G401 (cell line): ENCODE measurements at regions not wholly inside any gene's neighbourhood (a gene's known extent, or its start where the extent isn't known, plus 50 kb on each side); places are given as distances from the start of the nearest gene placed in this dataset.

ENCODE experiments used
- DNase-seq: peaks from one replicate; pipeline ENCODE4 v3.0.0-alpha.2; 2015; ENCODE audit warnings: low spot score
- in situ Hi-C: cut with HindIII; loops from 2 replicates; pipeline ENCODE4 v1.10.0; 2016; ENCODE audit warnings: low sequenced_read_pairs, mixed read lengths

DNA sequence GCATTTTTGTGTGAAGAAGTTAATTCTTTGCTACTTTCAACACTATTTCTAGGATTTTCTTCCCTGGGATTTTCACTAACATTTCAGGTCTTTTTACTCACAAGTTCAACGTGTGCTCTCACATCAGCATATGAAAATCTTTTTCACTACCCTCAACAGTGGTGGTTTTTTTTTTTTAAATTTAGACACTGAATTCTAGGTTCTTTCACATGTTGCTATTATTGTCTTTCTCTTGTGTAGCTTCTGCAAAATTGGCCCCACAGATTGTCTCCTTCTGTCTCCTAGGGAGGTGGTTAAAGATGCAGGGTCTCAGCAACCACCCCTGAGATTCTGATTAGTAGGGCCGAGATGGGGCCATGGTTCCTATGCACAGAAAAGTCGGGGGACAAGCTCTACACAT lies 165.0 kb upstream of the GPR26 start:
- DNase-seq = no peak
- in situ Hi-C loops = no loop called here

DNA sequence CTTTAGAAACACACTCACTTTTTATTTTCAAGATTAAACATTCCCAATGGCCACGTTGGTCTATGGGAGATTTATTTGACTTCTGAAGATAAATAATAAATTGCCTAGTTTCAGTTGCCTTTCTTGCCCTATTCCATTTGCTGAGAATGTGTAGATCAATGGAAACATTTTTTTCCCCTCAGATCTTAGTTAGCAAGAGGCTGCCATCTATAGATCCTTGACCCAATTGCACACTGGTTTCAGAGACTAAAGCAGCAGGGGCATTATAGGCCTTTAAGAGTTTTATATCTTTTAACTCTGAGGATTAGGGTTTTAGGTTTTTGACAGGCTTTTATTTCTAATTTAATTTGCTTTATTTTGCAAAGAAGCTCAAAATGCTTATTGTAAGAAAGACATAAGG lies 163.2 kb upstream of the GPR26 start:
- no peak for DNase-seq
- in situ Hi-C loops = no loop called here

DNA sequence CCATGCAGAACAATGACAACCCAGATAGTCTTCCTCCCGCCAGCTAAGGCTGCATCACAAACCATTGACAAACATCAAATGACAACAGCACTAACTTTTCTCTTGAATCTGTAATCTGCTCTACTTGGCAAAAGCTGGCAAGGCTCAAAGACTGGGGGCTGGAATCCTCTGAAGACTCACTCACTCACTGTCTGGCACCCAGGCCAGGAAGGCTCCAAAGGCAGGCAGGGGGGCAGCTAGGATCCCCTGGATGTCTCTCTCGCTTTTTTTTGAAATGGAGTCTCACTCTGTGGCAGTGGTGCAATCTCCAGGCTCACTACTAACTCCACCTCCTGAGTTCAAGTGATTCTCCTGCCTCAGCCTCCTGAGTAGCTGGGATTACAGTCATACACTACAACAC lies 159.7 kb upstream of the GPR26 start:
- in situ Hi-C loops = no loop called here
- DNase-seq = no peak

DNA sequence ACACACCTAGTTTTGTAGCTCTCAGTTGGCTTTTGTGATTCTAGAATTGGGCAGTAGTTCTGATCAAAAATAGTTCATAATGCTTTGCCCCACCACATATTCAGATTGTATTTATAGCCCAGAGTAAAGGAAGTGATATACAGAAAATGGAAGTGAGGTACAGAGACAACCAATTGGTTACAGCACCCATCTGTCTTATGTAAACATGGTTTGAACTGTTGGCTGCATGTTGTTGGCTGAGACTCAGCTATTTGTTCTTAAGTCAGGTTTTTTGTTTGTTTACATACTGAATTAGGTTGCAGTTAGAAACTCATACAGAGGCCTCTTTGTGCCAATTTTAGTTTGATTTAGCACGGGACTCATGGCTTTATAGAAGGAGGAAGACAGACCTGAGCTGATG lies 158.9 kb upstream of the GPR26 start:
- no peak for DNase-seq
- in situ Hi-C loops = no loop called here

DNA sequence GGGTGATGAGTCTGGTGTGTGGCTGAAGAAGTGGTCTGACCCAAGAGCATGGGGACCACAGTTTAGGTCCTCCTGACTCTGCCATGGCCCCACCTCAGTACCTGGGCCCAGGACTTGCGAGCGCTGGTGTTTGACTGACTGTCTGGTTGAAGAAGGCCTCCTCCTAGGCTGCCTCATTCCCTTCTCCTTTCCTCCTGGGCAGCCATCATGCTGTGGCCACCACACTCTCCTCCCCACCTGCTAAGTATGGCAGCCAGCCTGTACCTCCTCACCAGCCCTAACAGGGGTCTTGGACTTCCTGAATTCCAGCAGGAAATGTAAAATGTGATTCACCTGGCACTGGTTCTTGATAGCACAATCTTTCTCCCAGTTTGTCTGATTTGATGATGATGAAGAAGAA lies 156.8 kb upstream of the GPR26 start:
- in situ Hi-C loops = no loop called here
- no peak for DNase-seq

DNA sequence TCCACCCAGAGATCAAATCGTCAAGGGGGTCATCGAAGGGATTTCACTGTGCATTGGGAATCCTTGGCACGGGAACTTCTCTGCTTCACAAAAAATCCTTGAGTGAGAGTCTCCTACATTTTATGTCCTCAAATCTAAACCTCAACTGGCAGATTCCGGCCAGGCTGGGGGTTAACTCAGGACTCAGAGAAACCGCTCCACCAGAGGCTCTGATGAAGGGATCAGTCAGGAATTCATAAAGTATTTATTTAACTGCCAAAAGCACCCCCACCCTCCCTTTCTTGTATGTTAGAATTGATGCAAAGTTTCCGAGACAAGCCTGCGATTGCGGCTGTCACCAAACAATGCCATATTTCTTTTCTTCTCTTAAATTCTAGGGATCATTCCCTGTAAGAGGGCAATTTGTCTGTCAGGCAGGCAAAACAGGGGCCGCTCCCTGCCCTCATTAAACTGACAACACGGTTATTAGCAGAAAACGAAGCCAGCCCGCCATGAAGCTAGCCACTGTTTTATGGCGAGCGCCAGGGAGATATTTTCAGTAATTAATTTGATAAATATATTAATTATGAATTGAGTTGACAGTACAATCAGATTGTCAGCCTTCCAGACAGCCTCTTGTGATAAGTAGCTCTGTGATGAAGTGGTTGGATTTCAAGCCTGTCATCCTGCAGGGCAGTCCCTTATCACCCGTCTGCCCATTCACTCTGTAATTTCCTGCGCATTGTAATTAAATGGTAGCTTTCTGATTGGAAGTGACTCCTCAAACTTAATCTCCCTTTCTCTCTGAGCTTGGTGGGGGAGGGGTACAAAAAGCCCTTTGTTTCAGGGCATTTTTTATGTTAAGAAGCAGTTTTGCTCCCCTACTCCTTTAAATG lies 153.0 kb upstream of the GPR26 start:
- in situ Hi-C loops = no loop called here

DNA sequence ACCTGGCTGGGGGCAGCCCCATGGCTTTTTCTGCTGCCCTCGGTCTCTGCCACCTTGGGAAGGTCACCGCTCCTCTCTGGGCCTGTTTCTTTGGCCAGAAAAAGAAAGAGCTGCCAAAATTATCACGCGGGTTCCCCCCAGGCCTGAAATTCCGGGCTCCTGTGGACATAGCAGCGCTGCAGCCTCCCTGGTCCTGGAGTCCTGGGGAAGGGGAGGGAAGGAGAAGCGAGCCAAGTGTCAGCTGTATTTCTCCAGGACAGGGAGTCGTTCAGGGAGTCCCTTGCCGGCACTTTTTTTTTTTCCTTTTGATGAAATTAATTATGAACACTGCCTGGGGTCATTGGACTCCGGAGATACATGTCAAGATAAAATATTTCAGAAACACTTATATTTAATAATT lies 152.3 kb upstream of the GPR26 start:
- DNase-seq = no peak
- in situ Hi-C loops = no loop called here

More for the DNA sequence above, 153.0 kb upstream of the GPR26 start:
- DNase-seq = no peak

DNA sequence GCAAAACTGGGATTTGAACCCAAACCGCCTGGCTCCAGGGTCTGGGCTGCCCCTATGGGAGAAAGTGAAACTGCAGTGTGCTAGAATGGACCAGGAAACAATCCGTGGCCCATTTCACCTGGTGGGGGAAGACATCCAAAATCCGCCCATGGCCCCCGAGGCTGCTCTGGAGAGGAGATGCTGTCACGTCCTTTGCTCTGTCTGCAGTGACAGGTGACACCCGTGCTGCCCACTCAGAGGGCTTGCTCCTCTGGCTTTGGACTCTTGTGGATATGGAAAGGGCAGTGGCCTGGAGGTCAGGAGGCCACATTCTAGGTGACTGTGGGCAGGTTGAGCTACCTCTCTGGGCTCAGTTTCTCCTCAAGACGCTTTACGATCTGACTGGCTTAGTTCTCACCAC lies 151.2 kb upstream of the GPR26 start:
- in situ Hi-C loops = no loop called here
- DNase-seq = no peak

DNA sequence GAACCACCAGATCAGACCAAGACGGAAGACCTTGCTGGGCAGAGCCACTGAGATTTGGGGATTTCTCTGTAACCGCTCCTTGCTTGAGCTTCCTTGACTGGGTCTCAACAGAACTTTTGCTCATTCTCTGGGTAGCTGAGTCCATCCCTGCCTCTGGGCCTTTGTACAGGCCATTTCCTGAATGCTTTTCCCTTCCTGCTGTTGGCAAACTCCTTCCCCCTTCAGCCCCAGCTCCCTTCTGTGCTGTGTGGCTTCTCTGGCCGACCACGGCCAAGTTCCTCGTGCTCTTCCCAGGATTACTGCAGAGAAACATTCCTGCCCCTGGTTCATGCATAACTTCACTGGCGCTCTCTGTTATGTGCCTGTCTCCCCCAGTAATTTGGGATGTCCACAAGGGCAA lies 150.5 kb upstream of the GPR26 start:
- DNase-seq = no peak
- in situ Hi-C loops = no loop called here

DNA sequence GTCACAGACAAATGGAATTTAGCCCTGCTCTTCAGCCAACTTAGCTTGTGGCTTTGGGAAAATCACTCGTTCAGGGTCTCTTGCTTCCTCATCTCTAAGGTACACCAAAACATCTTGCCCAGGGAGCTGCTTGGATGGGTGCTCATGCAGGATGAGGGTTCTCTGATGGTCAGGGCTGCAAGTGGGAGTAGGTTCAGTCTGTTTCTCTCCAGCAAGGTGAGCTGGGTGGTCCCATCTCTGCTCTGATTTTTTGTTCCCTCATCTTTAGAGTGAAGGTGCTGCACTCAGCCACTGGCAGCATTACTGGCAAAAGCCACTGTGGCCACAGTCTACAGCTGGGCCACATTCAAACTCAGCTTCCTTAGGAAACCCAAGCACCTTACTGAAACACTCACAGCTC lies 149.9 kb upstream of the GPR26 start:
- in situ Hi-C loops = no loop called here

DNA sequence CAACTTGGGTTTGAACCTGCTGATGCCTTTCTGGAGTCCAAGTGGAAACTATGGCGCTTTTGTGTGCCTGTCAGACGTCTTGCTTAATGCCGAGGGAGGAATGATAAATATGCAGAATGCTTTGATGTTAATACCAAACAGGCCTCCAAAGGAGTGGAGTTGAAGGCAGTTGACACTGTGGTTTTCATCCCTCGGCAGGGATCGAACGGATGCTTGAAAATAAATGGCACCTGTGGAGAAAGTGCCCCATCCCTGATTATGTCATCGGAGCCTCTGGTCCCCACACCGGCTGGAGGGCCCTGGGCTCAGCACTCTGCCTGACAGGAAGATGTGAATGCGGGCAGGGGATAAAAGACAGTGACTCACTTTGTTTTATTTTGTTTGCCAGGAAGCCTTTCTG lies 148.7 kb upstream of the GPR26 start:
- in situ Hi-C loops = no loop called here
- DNase-seq = no peak

More for the DNA sequence above, 149.9 kb upstream of the GPR26 start:
- DNase-seq = no peak

DNA sequence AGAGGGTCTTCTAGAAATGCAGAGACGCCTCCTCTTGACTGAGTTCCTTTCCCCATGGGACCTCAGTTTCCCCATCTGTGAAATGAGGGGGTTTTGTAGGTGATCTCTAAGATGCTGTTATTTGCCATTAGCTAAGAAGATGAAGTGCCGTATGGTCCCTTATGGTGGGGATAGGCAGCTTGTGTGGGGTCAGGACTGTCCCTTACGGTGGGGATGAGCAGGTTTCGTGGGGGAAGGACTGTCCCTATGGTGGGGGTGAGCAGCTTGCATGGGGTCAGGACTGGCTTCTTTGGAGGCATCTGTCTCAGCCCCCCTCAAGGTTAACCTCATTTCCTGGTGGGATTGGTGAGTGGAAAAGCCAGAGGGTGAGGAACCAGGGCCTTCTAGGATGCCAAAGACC lies 148.3 kb upstream of the GPR26 start:
- in situ Hi-C loops = no loop called here
- no peak for DNase-seq

DNA sequence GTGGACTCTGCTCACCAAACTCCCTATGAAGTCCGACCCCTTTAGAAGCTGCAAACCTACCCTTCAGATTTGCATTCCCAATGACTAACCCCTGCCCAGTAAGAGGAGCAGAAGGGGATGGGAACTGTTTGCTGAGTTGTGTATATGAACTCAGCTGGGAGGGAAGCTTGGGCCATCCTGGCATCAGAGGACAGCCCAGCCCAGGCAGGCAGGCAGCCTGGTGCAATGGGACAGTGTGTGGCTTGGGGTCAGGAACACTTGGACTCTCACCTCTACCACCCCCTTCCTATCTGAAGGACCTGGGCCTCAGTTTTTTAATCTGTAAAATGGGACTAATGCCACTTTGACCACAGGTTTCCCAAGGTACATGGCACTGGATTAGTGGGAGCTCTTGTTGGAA lies 147.4 kb upstream of the GPR26 start:
- in situ Hi-C loops = no loop called here
- DNase-seq = no peak

DNA sequence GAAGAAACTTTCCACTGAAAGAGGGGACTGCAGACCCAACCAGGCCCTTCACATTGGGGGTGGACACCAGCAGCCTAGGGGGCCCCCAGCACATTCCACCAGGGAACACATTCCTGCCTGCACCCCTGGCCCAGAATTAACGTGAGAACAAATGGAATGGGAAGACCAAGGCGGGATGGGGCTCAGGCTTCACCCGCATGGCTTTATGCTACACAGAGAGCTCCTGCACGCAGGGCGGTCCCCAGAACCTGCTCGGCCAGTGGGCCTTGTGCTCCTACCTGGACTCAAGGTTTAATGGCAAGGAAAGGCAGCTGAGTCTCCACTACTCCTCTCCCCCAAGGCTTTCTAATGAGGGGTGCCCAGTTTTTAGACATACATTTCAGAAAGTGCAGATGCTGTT lies 146.3 kb upstream of the GPR26 start:
- in situ Hi-C loops = no loop called here
- DNase-seq = no peak

DNA sequence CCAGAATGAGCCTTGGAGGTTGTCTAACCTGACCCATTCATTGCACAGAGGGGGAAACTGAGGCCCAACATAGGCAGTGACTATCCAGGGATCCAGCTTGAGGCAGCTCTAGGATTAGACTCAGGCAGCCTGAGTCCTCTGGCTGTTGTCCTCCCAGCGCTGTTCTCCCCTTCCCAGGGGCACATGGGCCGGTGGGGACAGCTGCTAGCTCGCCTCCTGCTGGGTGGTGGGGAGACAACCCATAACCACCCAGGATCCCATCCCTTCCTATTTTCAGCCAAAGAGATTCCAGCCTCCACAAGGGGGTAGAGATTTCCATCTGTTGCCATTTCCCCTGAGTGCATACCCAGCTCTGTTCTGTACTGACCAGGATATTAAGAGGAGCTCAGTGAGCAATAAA lies 145.1 kb upstream of the GPR26 start:
- in situ Hi-C loops = no loop called here
- no peak for DNase-seq

DNA sequence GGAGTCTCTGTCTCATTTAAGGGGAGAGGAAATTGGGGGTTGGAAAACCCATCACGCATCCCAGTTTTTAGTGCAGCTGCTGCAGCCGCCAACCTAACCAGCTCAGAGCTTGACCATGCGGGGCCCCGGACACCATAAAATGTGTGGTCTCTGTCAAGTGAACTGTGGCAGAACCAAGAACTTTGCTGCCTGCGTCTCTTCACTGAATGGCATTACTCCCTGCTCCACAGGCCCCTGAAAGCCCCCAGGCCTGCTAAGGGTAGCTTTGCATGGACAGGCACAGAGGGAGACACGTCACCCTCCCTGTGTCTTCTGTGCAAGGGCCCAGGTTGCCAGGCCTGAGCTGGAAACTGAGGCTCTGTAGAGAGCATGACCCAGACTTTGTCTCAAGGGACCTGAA lies 144.6 kb upstream of the GPR26 start:
- no peak for DNase-seq
- in situ Hi-C loops = no loop called here

DNA sequence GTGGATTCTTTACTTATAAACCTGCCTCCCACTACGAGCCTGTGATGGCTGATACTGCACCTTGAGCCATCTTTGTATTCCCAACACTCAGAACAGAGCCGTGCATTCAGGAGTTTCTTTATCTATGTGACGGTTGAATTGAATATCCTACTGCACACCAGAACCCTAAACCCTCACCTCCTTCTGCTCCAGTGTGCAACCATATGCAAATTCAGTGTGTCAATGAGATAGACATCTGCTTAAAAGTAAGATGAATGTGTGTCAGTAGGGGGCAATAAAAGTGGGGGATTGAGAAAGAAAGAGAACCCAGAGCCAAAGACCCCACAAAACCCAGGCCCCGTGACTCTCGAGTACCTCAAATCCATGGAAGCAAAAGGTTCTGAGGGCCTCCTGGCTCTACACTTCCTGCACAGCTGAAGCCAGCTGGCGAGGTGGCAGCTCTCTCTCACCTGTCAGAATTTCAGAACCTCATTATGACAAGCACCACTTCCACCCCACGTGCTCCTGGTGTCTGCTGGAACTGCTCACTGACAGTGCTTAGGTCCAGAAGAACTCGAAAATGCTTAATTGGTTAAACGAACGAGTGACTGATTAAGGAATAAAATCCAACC lies 143.3 kb upstream of the GPR26 start:
- DNase-seq = no peak
- in situ Hi-C loops = no loop called here

DNA sequence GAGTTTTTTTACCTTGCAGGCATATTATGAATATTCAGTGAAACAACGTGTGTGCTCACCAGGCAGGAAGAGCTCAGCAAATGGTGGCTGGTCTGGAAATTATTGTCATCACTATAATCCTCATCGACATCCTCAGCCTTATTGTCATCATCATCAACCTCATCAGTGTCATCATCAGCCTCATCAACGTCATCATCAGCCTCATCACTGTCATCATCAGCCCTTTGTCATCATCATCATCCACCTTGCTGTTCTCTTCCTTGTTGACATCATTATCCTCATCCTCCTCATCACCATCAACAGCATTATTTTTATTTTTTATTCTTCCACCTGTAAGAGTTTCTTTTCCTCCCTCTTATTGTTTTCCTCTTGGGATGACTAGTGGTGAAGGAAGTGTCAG lies 142.3 kb upstream of the GPR26 start:
- in situ Hi-C loops = no loop called here
- no peak for DNase-seq

DNA sequence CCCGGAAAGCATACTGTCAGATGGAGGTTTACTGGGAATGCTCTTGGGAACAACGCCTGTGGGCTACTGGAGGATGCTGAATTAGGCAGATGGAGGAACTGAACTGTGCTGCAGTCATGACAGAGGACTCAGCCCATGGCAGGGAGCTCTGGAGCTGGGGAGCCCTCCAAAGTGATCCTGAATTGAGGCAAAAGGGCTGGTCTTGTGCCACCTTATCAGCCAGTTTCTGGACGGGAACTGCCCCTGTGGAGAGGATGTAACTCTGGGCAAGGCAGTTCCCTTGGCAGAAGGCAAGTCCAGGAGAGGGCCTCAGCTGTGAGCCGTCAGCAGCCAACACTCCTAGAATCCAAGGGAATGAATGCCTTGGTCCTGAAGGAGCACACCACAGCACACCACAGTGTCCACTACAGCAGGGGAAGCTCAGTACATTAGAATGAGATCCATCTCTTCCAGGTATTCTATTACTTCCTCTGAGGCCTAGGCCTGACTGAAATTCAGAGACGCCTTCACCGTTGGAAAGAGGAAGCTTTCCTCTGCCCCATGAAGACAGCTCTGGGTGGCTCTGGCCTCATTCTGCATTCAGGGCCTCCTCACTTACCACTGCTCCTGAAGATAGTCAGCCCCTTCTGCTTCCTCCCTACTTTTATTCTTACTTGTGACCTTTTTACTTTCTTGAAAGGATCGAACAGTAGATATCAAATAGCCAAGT lies 139.6 kb upstream of the GPR26 start:
- in situ Hi-C loops = no loop called here
- no peak for DNase-seq

DNA sequence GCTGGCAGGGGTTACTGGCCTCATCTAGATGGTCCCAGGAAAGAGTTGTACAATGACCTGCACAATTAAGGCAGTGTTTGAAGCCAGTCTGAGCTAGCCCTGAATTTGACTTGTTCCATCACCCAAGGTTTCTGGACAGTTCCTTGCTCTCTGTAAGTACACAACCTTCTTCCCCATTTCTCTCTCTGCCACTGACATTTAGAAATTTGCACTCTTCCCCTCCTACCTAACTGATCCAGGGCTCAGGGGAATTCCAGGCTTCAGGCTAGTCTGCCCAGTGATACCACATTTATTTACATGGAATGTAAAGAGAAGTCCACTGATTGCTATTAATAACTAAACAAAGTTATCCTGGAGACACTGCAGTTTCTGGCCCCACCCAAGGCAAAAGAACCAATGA lies 139.0 kb upstream of the GPR26 start:
- in situ Hi-C loops = no loop called here
- DNase-seq = no peak
